Stimulated activated CD4-positive, alpha-beta T cell treated with anti-CD3 and anti-CD28 coated beads, TNF-alpha, amount 100 ng/mL, for 1 hour (primary cell): ENCODE measurements at regions not wholly inside any gene's neighbourhood (a gene's known extent, or its start where the extent isn't known, plus 50 kb on each side); places are given as distances from the start of the nearest gene placed in this dataset.
A peak's percentile ranks its signal among the peaks of the same experiment; 100 is the strongest.
"Not testable (repeated sequence)": the region's sequence is repeated elsewhere in the genome, so short reads cannot be mapped to it uniquely, and the experiment has no call there.

Source experiments
- DNase-seq, 3 donors: peaks; one replicate each; pipeline ENCODE4 v3.0.0-alpha.2; 2020; ENCODE audit warnings: low read depth in 3 of 3, low spot score in 1 of 3

DNA sequence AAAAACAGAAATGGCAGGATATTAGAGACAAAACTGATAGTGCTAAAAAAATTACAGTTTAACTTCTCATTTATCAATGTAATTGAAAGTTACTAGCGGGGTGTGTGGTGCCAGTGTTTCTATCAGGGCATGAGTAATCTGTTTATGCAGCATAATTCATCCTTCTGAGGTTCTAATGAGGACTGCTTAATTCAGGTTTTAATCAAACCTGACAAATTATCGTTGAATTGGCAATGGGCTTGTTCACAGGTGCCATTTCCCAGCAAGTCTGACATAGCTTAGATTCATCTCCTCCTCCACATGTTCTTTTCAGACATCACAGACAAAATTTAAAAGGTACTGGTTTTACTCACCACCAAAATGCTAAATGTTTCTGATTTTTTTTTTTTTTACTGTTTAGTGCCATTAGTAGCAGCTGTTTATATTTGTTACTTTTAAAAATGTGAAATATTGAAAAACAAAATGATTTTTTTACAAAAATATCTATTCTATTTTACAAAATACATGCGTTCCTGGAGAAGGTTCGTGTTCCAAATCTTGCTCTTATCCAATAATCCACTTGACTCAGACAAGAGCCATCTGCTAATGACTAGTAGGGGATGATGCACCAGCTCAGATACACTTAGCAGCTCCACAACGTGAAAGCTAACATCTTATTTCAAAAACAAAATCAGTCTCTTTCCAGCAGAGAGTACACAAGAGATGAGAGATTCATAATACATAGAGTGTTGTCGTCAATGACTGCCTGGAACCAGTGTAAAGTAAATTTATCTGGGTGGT lies 447.7 kb upstream of the DPPA4 start:
- no peak for DNase-seq

DNA sequence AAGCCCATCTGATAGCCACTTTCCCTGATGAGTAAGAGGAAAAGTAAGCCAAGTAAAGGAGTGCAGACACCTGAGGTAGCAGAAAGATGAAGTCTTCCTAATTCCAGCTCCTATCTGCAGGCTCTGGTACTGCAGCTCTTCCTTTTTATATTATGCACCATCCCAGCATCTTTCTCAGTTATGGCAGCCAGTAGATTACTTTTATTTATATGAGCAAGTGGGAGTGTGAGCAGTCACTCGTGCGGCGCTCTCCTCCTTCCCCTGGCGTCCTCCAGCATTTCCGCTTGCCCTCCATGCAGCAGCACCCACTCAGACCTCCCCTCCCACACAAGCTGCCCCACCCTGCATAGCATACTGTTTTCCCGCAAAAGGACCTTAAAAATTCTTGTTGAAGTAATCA lies 465.9 kb upstream of the DPPA4 start:
- DNase-seq: no peak

GRCh38 chr3:109804697-109805096 lies 467.4 kb upstream of the DPPA4 start:
- no peak for DNase-seq

DNA sequence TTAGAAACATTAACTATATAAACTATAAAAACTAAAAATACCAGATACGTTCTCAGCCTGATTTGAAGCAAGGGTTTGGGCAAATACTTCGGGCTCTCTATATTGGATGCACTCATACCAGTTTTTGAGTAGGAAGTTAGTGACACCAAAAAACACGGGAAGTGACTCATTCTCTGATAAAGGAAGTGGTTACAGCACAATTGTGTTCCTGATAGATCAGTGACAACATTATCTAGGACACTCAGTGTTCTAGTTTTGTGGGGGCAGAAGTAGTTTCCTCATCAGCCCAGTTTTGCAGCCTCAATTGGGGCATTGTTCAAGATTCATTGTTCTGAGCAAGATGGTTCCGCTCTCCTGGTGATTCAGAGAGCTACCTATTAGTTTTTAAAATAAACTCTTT lies 469.6 kb upstream of the DPPA4 start:
- peak in 2 of 3 donors; percentile 5 to 19 for DNase-seq

DNA sequence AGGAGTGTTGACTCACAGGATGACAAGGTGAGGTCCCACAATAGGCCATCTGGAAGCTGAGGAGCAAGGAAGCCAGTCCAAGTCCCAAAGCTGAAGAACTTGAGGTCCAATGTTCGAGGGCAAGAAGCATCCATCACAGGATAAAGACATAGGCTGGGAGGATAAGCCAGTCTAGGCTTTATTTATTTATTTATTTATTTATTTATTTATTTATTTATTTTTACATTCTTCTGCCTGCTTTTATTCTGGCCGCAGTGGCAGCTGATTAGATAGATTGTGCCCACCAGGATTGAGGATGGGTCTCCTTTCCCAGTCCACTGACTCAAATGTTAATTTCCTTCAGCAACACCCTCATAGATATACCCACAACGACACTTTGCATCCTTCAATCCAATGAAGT lies 472.2 kb upstream of the DPPA4 start:
- no peak for DNase-seq

- DNase-seq: no peak
These were observed 480.7 kb upstream of the DPPA4 start for GRCh38 chr3:109818081-109818480.

DNA sequence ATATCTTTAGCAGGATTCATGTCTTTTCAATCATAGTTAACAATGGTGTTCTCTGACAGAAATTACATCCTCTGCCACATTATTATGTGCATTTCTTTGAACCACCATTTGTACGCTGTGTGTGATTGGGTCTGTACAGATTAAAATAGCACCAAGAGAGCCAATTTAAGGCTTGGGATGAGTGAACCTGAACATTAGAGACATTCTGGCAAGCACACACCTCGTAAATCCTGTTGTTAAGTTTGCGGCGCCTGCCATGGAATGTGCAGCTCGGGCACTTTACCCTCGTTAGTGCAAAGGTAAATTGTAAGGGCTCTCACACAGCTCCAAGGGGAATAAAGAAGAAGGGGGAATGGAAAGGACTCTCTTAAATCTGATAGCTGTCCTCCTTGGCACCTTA lies 482.4 kb upstream of the DPPA4 start:
- DNase-seq: no peak

DNA sequence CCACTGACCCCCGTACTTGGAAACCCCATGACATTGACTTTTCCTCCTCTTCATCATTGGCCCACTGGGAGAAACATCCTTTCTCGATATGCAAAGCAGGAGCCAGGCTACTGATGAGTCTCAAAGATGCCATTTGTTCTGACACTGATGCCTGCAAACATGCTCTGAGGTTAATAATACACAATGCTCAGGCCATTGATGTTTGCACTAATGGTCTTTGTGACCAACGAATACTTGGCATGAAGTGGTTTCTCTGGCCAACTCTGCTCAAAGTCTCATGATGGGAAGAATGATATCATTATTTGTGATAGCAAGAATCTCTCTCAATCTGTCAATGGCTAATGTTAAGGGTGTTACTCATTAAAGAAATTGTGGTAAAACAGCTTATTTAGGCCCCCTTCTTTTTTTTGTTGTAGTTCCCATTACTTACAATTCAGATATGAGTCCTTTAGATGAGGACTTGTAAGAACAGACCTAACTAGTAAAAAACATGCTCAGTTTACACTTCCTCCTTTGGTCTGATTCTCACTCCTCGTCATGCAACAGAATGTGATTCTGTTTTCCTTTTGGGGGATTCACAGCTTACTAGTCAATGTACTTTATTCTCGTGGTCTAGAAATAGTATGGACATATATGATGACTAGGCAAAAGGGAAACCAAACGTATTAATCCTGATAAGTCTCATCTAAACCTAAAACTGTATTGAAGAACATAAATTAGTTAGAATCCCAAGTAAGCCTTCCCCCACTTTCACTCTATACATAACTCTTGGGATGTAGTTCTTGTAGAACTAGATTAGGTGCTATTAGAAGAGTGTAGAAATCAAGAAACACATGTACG lies 488.8 kb upstream of the DPPA4 start:
- DNase-seq: no peak

GRCh38 chr3:109831403-109831802 lies 494.1 kb upstream of the DPPA4 start:
- no peak for DNase-seq

GRCh38 chr3:109835958-109836357 lies 498.6 kb upstream of the DPPA4 start:
- no peak for DNase-seq

- no peak for DNase-seq
These were observed 514.5 kb upstream of the DPPA4 start for GRCh38 chr3:109851854-109852253.

DNA sequence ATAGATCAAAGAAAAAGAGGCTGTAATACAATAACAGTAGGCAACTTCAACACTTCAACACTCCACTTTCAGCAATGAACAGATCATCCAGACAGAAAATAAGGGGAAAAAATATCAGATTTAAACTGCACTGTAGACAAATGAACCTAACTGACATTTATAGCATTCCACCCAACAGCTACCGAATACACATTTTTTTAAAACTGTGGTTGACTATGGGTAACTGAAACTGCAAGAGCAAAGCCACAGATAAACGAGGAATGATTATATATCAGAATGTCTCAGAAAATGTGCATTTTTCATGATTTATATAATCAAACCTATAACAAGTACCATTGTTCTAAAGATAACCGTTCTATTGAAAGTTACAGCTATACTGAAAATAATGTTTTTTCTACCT lies 514.9 kb upstream of the DPPA4 start:
- no peak for DNase-seq

DNA sequence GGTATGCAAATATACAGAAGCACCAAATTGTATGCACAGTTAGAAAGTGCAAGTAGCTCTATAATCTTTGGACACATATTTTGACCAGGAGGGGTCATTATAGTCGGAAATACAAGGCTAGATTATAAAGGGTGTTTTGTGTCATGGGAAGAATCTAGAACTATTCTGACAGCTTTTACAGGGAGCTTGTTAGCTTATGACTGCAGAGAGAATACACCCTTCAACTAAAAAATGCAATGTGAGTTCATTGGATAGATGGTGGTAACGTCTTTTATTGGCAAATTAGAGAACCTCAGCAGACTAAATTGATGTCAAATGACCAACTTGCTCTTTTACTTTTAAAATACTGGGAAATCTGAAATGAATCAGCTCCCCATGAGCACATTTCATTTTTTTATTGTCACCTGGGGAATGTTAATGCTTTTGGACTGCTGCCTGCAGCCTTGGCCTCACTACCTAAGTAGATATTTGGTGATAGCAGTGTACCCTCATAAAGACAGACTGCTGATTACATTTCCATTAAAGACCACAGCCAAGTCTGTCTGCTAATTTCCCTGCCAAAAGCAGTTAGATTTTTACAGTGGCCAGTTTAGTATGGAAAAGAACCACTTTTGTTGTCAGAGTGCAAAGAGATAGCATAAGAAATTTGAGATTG lies 515.9 kb upstream of the DPPA4 start:
- no peak for DNase-seq

GRCh38 chr3:109863701-109864100 lies 526.4 kb upstream of the DPPA4 start:
- no peak for DNase-seq

- no peak for DNase-seq
These were observed 527.1 kb upstream of the DPPA4 start for GRCh38 chr3:109864452-109864851.

GRCh38 chr3:109869586-109869985 lies 532.2 kb upstream of the DPPA4 start:
- no peak for DNase-seq

- DNase-seq: no peak
These were observed 537.8 kb upstream of the DPPA4 start for GRCh38 chr3:109874896-109875708.

- DNase-seq: not testable (repeated sequence)
These were observed 540.3 kb upstream of the DPPA4 start for GRCh38 chr3:109877616-109878015.

- no peak for DNase-seq
These were observed 544.8 kb upstream of the DPPA4 start for GRCh38 chr3:109882144-109882543.

DNA sequence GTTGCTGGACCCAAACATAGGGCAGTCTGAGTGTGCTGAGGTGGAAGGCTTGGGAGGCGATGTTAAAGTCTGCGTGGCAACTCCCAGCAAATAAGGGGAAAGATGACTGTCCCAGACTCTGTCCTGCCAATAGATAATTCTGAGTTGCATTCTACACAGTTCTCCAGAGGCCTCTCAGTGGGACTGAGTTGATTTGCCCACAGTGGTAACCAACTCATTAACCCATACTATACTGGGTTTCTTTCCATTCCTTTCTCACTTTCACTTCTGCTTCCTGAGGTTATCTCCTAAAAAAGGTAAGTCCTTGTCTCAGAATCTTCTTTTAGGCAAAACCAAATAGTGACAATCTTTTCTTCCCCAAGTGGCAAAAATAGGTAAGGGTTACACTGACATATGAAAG lies 549.9 kb upstream of the DPPA4 start:
- DNase-seq: no peak

DNA sequence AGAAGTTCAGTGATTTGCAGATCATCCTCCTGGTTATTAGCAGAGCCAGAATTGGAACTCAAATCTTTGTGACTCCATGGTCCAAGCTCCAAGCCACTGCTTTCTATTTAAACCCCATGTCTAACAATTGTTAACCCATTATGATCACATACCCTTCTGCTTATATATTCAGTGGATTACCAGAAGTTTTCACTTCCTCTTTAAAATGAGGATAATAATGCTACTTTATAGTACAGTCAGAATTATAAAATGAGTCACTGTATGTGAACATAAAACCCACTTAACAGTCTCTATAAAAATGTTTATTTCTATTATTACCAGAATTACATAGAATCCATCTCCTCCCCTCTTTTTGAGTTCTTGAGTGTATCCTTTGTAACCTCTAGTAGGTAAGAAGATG lies 550.7 kb upstream of the DPPA4 start:
- no peak for DNase-seq
